GM06990 (cell line): ENCODE measurements at regions not wholly inside any gene's neighbourhood (a gene's known extent, or its start where the extent isn't known, plus 50 kb on each side); places are given as distances from the start of the nearest gene placed in this dataset.

Source experiments
- DNase-seq: peaks from one replicate; pipeline ENCODE4 v3.0.0-alpha.2; 2011; ENCODE audit not compliant: insufficient read length; ENCODE audit errors: extremely low read depth
- H3K27me3 ChIP-seq: replicated peaks from 2 replicates; pipeline ENCODE4 v1.6.0; 2011; ENCODE audit warnings: low read length; ENCODE audit not compliant: control insufficient read depth, insufficient read depth
- H3K36me3 ChIP-seq: 2 replicates; pipeline ENCODE4 v1.5.1; 2011; ENCODE audit warnings: low read length; ENCODE audit not compliant: control insufficient read depth, insufficient read depth
- H3K4me3 ChIP-seq: replicated peaks from 2 replicates; pipeline ENCODE4 v1.5.1; 2011; ENCODE audit warnings: low read depth, mild to moderate bottlenecking, control low read depth, low read length
- CTCF ChIP-seq: IDR thresholded peaks from 2 replicates; pipeline ENCODE4 v1.5.1; 2011; ENCODE audit warnings: low read length, control low read depth, mild to moderate bottlenecking, inconsistent platforms; ENCODE audit not compliant: insufficient read depth, poor library complexity, severe bottlenecking

DNA sequence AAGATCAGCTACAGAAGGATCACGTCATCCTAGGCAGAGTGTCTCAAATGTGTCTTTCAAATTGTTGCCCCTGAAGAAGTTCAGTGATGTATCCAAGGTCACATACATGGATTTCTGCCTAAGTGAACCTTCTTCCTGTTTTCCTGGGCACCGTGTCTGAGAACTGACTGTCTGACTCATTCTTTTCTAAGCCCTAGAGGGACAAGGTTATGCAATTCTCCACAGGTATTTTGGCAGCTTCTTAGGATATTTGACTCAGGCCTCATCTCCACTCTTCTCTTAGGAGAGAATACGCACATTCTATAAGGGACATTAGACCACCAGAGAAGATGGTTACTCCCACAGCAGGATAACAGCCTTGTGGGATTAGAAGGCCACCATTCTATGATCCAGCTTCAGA lies 391.9 kb upstream of the THBS1 start:
- DNase-seq: no peak
- H3K4me3 ChIP-seq: no peak overlapping the region
- no peaks in the 10 kb centered on the region; the same call in 1 of the 2 replicates for H3K27me3 ChIP-seq
- H3K36me3 ChIP-seq: no peaks in the 10 kb centered on the region
- no peak for TF ChIP-seq CTCF

GRCh38 chr15:39191871-39192291 lies 389.0 kb upstream of the THBS1 start:
- no peak for DNase-seq
- H3K27me3 ChIP-seq: no peaks in the 10 kb centered on the region; the same call in 1 of the 2 replicates
- H3K36me3 ChIP-seq: no peaks in the 10 kb centered on the region
- no peak for TF ChIP-seq CTCF
- no peak overlapping the region for H3K4me3 ChIP-seq

DNA sequence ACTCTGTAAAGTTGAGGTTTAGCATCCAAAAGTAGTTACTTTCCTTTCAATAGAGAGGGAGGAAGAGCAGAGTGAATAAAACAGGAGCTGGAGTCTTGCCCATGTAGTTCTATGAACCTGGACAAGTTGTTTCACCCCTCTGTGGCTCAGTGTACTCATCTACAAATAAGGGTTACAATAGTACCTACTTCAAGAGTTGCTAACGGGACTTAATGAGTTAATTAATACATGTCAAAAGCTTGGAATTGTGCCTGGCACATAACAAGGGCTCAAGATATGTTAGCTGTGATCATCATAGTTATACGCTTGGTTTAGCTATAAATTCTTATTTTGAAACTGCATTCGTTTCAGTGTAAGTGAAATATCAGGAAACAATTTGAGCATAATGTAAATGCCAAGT lies 388.5 kb upstream of the THBS1 start:
- Histone ChIP-seq H3K4me3 (no peak overlapping the region), H3K27me3 (no peaks in the 10 kb centered on the region; the same call in 1 of the 2 replicates), H3K36me3 (no peaks in the 10 kb centered on the region)
- TF ChIP-seq CTCF: no peak
- DNase-seq: no peak

DNA sequence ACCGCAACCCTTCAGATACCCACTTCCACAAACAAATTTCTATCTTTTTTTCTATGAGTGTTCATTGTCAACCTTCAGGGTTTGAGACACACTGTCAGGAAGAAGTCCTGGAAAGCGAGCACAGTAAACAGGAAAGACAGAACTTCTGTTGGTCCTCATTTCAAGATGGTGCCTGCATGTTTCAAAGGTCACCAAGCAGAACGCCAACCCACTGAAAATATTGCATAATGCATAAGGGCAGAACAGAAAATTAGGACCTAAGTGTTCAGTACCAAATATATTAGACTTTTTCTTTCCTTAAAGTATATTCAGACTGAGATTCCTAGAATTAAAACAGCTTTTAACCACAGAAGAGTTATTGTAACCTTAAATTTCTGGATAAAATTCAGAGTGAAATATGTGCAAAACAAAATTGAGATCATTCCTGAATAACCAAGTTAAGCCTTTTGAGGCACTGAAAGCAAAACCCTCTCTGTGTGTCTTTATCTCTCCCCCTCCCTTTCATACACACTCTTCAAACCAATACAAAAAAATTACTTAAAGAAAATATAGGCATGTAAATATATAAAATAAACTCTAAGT lies 387.8 kb upstream of the THBS1 start:
- TF ChIP-seq CTCF: no peak

GRCh38 chr15:39193611-39194010 lies 387.3 kb upstream of the THBS1 start:
- H3K4me3 ChIP-seq: no peak overlapping the region
- no peaks in the 10 kb centered on the region for H3K36me3 ChIP-seq
- H3K27me3 ChIP-seq: no peaks in the 10 kb centered on the region; the same call in 1 of the 2 replicates
- DNase-seq: no peak
- no peak for TF ChIP-seq CTCF

More for the DNA sequence above, 387.8 kb upstream of the THBS1 start:
- Histone ChIP-seq H3K36me3 (no peaks in the 10 kb centered on the region), H3K4me3 (no peak overlapping the region), H3K27me3 (no peaks in the 10 kb centered on the region; the same call in 1 of the 2 replicates)
- no peak for DNase-seq
